HEK293 (cell line): ENCODE measurements at regions not wholly inside any gene's neighbourhood (a gene's known extent, or its start where the extent isn't known, plus 50 kb on each side); places are given as distances from the start of the nearest gene placed in this dataset.

Experiments used
- CTCF ChIA-PET: fragments of 350-600 bp; formaldehyde crosslinking; extraction: SDS; loops from one replicate; lab custom pipeline; 2021; ENCODE audit warnings: antibody characterized with exemption; lab: Yijun Ruan, JAX
- POLR2A ChIA-PET: fragments of 300-600 bp; formaldehyde crosslinking; extraction: SDS; loops from one replicate; lab custom pipeline; 2020; ENCODE audit warnings: antibody characterized with exemption, inconsistent platforms; lab: Yijun Ruan, JAX
- H3K27ac ChIP-seq: fragments of 200-500 bp; sonication (Bioruptor generic); 2 replicates; pipeline ENCODE4 v1.5.1; 2014; ENCODE audit warnings: low read depth, low read length, control low read depth, inconsistent platforms; ENCODE audit errors: extremely low read depth
- H3K36me3 ChIP-seq, 2 experiments: fragments of 200-500 bp in 1 of 2; sonication (Bioruptor generic) in 1 of 2; 1 replicate in 1 of 2; 2 replicates in 1 of 2; pipeline ENCODE4 v1.5.1; 2014 to 2017; ENCODE audit warnings: inconsistent platforms in 2 of 2, low read length in 2 of 2; ENCODE audit not compliant: control insufficient read depth in 2 of 2, insufficient read depth in 1 of 2
- H3K4me1 ChIP-seq: fragments of 200-500 bp; sonication (Bioruptor generic); 2 replicates; pipeline ENCODE4 v1.5.1; 2014; ENCODE audit warnings: mild to moderate bottlenecking, low read length, inconsistent platforms; ENCODE audit not compliant: control insufficient read depth, insufficient read depth
- H3K4me3 ChIP-seq: 2 replicates; pipeline ENCODE4 v1.5.1; 2011; ENCODE audit warnings: low read depth, mild to moderate bottlenecking, control low read depth, low read length, moderate library complexity
- H3K9me3 ChIP-seq: fragments of 200-500 bp; sonication (Bioruptor generic); 2 replicates; pipeline ENCODE4 v1.5.1; 2014; ENCODE audit warnings: low read depth, low read length, inconsistent platforms; ENCODE audit not compliant: control insufficient read depth, insufficient read depth
- AEBP2 ChIP-seq: fragments of 450-650 bp; formaldehyde crosslinking; IDR thresholded peaks from 2 replicates; pipeline ENCODE4 v1.5.1; 2016; ENCODE audit warnings: missing biosample characterization, missing genetic modification characterization, borderline replicate concordance
- EGR2 ChIP-seq: fragments of 450-650 bp; formaldehyde crosslinking; IDR thresholded peaks from 2 replicates; pipeline ENCODE4 v1.5.1; 2016; ENCODE audit warnings: low read depth, missing biosample characterization, missing genetic modification characterization
- FEZF1 ChIP-seq: fragments of 450-650 bp; formaldehyde crosslinking; IDR thresholded peaks from 2 replicates; pipeline ENCODE4 v1.5.1; 2016; ENCODE audit warnings: missing biosample characterization, missing genetic modification characterization
- KLF10 ChIP-seq: fragments of 450-650 bp; IDR thresholded peaks from 2 replicates; pipeline ENCODE4 v1.5.1; 2018; ENCODE audit warnings: missing biosample characterization, mild to moderate bottlenecking, missing genetic modification characterization
- KLF7 ChIP-seq: fragments of 450-650 bp; formaldehyde crosslinking; IDR thresholded peaks from 2 replicates; pipeline ENCODE4 v1.5.1; 2016; ENCODE audit warnings: missing biosample characterization, missing genetic modification characterization, borderline replicate concordance
- KLF9 ChIP-seq: fragments of 450-650 bp; formaldehyde crosslinking; IDR thresholded peaks from 2 replicates; pipeline ENCODE4 v1.5.1; 2016; ENCODE audit warnings: missing biosample characterization, missing genetic modification characterization, low read depth
- OSR2 ChIP-seq: fragments of 450-650 bp; formaldehyde crosslinking; IDR thresholded peaks from 2 replicates; pipeline ENCODE4 v1.5.1; 2016; ENCODE audit warnings: missing biosample characterization, missing genetic modification characterization
- ZNF114 ChIP-seq: fragments of 450-650 bp; formaldehyde crosslinking; IDR thresholded peaks from 2 replicates; pipeline ENCODE4 v1.5.0; 2017; ENCODE audit warnings: missing biosample characterization, missing genetic modification characterization
- ZNF221 ChIP-seq: fragments of 450-650 bp; formaldehyde crosslinking; IDR thresholded peaks from 2 replicates; pipeline ENCODE4 v1.5.1; 2017; ENCODE audit warnings: missing biosample characterization, missing genetic modification characterization, borderline replicate concordance
- ZNF394 ChIP-seq: fragments of 450-650 bp; formaldehyde crosslinking; IDR thresholded peaks from 2 replicates; pipeline ENCODE4 v1.5.1; 2016; ENCODE audit warnings: missing biosample characterization, missing genetic modification characterization, mild to moderate bottlenecking, moderate library complexity, borderline replicate concordance
- ZNF423 ChIP-seq: fragments of 450-650 bp; formaldehyde crosslinking; IDR thresholded peaks from 2 replicates; pipeline ENCODE4 v1.5.1; 2016; ENCODE audit warnings: missing biosample characterization, missing genetic modification characterization
- ZNF48 ChIP-seq: fragments of 450-650 bp; formaldehyde crosslinking; IDR thresholded peaks from 2 replicates; pipeline ENCODE4 v1.5.1; 2016; ENCODE audit warnings: missing biosample characterization, missing genetic modification characterization
- ZNF549 ChIP-seq: fragments of 450-650 bp; IDR thresholded peaks from 2 replicates; pipeline ENCODE4 v1.5.1; 2018; ENCODE audit warnings: missing biosample characterization, missing genetic modification characterization, mild to moderate bottlenecking, inconsistent platforms, moderate library complexity
- ZNF585B ChIP-seq: fragments of 450-650 bp; formaldehyde crosslinking; IDR thresholded peaks from 2 replicates; pipeline ENCODE4 v1.5.1; 2016; ENCODE audit warnings: missing biosample characterization, missing genetic modification characterization
- ZNF660 ChIP-seq: fragments of 450-650 bp; IDR thresholded peaks from 2 replicates; pipeline ENCODE4 v1.5.1; 2018; ENCODE audit warnings: missing biosample characterization, mild to moderate bottlenecking, missing genetic modification characterization
- ZNF707 ChIP-seq: fragments of 450-650 bp; formaldehyde crosslinking; IDR thresholded peaks from 2 replicates; pipeline ENCODE4 v1.5.1; 2016; ENCODE audit warnings: missing biosample characterization, missing genetic modification characterization
- ZNF777 ChIP-seq: fragments of 450-650 bp; formaldehyde crosslinking; IDR thresholded peaks from 2 replicates; pipeline ENCODE4 v1.5.1; 2017; ENCODE audit warnings: missing biosample characterization, missing genetic modification characterization, borderline replicate concordance
- ZNF792 ChIP-seq: fragments of 450-650 bp; formaldehyde crosslinking; IDR thresholded peaks from 2 replicates; pipeline ENCODE4 v1.5.1; 2016; ENCODE audit warnings: missing biosample characterization, missing genetic modification characterization
- ZSCAN16 ChIP-seq: fragments of 450-650 bp; formaldehyde crosslinking; IDR thresholded peaks from 2 replicates; pipeline ENCODE4 v1.5.1; 2016; ENCODE audit warnings: missing biosample characterization, missing genetic modification characterization
- TF ChIP-seq, protein P1 (sequence below): fragments of 450-650 bp; formaldehyde crosslinking; IDR thresholded peaks from 2 replicates; pipeline ENCODE4 v1.5.1; 2016; ENCODE audit warnings: missing biosample characterization, missing genetic modification characterization, borderline replicate concordance
- TF ChIP-seq, protein P2 (sequence below): fragments of 450-650 bp; formaldehyde crosslinking; IDR thresholded peaks from 2 replicates; pipeline ENCODE4; 2016; ENCODE audit warnings: missing biosample characterization, missing genetic modification characterization

GRCh38 chr2:217037353-217037752 lies 177.5 kb upstream of the TNP1 start:
- Histone ChIP-seq H3K27ac (no peak overlapping the region), H3K4me1 (no peaks in the 10 kb centered on the region), H3K36me3 (no peaks in the 10 kb centered on the region), H3K4me3 (no peak overlapping the region), H3K9me3 (no peaks in the 10 kb centered on the region)
- POLR2A ChIA-PET: no interaction called here
- no peak for TF ChIP-seq ZNF114 (tag by site-specific recombination)
- TF ChIP-seq ZNF707 (tag by site-specific recombination): no peak
- no peak for TF ChIP-seq ZNF549 (tag by site-specific recombination)
- TF ChIP-seq, protein P1, sequence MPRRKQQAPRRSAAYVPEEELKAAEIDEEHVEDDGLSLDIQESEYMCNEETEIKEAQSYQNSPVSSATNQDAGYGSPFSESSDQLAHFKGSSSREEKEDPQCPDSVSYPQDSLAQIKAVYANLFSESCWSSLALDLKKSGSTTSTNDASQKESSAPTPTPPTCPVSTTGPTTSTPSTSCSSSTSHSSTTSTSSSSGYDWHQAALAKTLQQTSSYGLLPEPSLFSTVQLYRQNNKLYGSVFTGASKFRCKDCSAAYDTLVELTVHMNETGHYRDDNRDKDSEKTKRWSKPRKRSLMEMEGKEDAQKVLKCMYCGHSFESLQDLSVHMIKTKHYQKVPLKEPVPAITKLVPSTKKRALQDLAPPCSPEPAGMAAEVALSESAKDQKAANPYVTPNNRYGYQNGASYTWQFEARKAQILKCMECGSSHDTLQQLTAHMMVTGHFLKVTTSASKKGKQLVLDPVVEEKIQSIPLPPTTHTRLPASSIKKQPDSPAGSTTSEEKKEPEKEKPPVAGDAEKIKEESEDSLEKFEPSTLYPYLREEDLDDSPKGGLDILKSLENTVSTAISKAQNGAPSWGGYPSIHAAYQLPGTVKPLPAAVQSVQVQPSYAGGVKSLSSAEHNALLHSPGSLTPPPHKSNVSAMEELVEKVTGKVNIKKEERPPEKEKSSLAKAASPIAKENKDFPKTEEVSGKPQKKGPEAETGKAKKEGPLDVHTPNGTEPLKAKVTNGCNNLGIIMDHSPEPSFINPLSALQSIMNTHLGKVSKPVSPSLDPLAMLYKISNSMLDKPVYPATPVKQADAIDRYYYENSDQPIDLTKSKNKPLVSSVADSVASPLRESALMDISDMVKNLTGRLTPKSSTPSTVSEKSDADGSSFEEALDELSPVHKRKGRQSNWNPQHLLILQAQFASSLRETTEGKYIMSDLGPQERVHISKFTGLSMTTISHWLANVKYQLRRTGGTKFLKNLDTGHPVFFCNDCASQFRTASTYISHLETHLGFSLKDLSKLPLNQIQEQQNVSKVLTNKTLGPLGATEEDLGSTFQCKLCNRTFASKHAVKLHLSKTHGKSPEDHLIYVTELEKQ (tag by site-specific recombination): no peak
- no peak for TF ChIP-seq ZNF394 (tag by site-specific recombination)
- TF ChIP-seq, protein P2, sequence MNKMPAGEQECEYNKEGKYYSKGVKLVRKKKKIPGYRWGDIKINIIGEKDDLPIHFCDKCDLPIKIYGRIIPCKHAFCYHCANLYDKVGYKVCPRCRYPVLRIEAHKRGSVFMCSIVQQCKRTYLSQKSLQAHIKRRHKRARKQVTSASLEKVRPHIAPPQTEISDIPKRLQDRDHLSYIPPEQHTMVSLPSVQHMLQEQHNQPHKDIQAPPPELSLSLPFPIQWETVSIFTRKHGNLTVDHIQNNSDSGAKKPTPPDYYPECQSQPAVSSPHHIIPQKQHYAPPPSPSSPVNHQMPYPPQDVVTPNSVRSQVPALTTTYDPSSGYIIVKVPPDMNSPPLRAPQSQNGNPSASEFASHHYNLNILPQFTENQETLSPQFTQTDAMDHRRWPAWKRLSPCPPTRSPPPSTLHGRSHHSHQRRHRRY: no peak
- TF ChIP-seq EGR2 (tag by site-specific recombination): no peak
- TF ChIP-seq OSR2 (tag by site-specific recombination): no peak
- TF ChIP-seq ZNF777 (tag by site-specific recombination): no peak
- CTCF ChIA-PET: no interaction called here

DNA sequence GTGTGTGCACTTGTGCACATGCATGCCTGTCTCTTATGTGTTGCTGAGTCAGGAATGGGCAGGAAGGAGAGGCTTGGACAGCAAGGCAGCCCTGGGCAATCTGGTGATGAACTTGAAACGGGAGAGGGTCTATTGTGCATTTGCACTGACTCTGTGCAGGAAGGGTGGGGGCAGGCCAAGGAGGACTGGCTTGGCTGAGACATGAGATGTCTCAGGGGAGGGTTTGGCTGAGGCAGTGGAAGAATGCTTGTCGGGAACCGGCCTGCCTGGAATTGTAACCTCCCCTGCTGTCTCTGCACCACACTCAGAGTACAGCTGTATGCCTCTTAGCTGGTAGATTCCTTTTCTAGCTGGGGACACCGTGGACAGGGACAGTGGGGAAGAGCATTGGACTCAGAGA lies 176.1 kb upstream of the TNP1 start:
- TF ChIP-seq ZNF48 (tag by site-specific recombination) (no peak), ZNF221 (no peak), FEZF1 (tag by site-specific recombination) (no peak), ZNF423 (tag by site-specific recombination) (no peak), KLF9 (tag by site-specific recombination) (no peak), ZNF792 (no peak), AEBP2 (tag by site-specific recombination) (no peak), ZSCAN16 (no peak), KLF7 (tag by site-specific recombination) (no peak), ZNF585B (no peak), ZNF660 (tag by site-specific recombination) (no peak), KLF10 (tag by site-specific recombination) (no peak)
- TF ChIP-seq, all 188 proteins: peak for 0
- POLR2A ChIA-PET: no interaction called here
- Histone ChIP-seq H3K36me3 (no peaks in the 10 kb centered on the region), H3K4me1 (no peaks in the 10 kb centered on the region), H3K9me3 (no peaks in the 10 kb centered on the region), H3K27ac (no peak overlapping the region), H3K4me3 (no peak overlapping the region)
- CTCF ChIA-PET: no interaction called here
